ENCODE measurements at regions not wholly inside any gene's neighbourhood (a gene's known extent, or its start where the extent isn't known, plus 50 kb on each side); places are given as distances from the start of the nearest gene placed in this dataset.

- TF ChIP-seq CTCF (IDR thresholded peaks at IDR 0.05; ENCODE audit: low read length) (no peak), EZH2 (IDR thresholded peaks at IDR 0.05; ENCODE audit: borderline replicate concordance, low read length) (no peak)
Measured at GRCh38 chr7:144908943-144909556, 73.2 kb upstream of the TPK1 start.

All from OCI-LY1 (cell line).